K562 (cell line): ENCODE measurements at regions not wholly inside any gene's neighbourhood (a gene's known extent, or its start where the extent isn't known, plus 50 kb on each side); places are given as distances from the start of the nearest gene placed in this dataset.

ENCODE experiments used
- ATAC-seq: fragments of 200-7000 bp; cut with Tn5 transposase; 3 replicates; pipeline ENCODE4 v1.9.1; 2020; ENCODE audit warnings: moderate library complexity
- BruUV-seq: library from RNA; stranded (reverse); fragments of 400-500 nt; replicated peaks from 2 replicates; lab custom pipeline; 2021; lab: Mats Ljungman, UMichigan
- CTCF ChIA-PET: fragments of 300-600 bp; formaldehyde crosslinking; extraction: SDS; loops from one replicate; lab custom pipeline; 2021; ENCODE audit warnings: low intra/inter-chr PET ratio; lab: Yijun Ruan, JAX
- POLR2A ChIA-PET: fragments of 300-600, 350-650 bp; sonication (Branson Sonifier 250); formaldehyde crosslinking; extraction: SDS; loops from one replicate; lab custom pipeline; 2021; ENCODE audit warnings: antibody characterized with exemption, inconsistent platforms; lab: Yijun Ruan, JAX
- DNase-seq, 4 experiments: peaks; one replicate each; pipeline versions ENCODE4 v3.0.0 to v3.0.0-alpha.2; 2011 to 2018; ENCODE audit warnings: low spot score in 3 of 4, mixed read lengths in 3 of 4; ENCODE audit errors: extremely low read depth in 1 of 4
- FAIRE-seq: peaks from 2 replicates; lab custom pipeline; 2011; peaks lifted over from hg19 to GRCh38; lab: Jason Lieb, UNC
- H2AFZ ChIP-seq: 2 replicates; pipeline ENCODE4 v1.6.0; 2011; ENCODE audit warnings: low read depth, low read length, control low read depth, inconsistent platforms
- H3K27ac ChIP-seq: fragments of 200-600 bp; 3 replicates; pipeline ENCODE4 v1.8.0; 2011; ENCODE audit warnings: low read depth, mild to moderate bottlenecking, control low read depth, inconsistent platforms, low read length, moderate library complexity, mixed read lengths; ENCODE audit errors: extremely low read depth
- H3K27me3 ChIP-seq, 2 experiments: fragments of 300-600 bp in 1 of 2; 2 replicates in 1 of 2; 3 replicates in 1 of 2; pipeline versions ENCODE4 v1.6.0 to v1.8.0; 2011; ENCODE audit warnings: inconsistent platforms in 2 of 2, low read length in 2 of 2, mild to moderate bottlenecking in 1 of 2, mixed read lengths in 1 of 2, moderate library complexity in 1 of 2; ENCODE audit not compliant: control insufficient read depth in 2 of 2, insufficient read depth in 2 of 2
- H3K36me3 ChIP-seq: fragments of 300-600 bp; 3 replicates; pipeline ENCODE4 v1.8.0; 2011; ENCODE audit warnings: mild to moderate bottlenecking, low read length, inconsistent platforms; ENCODE audit not compliant: control insufficient read depth, insufficient read depth
- H3K4me1 ChIP-seq, 2 experiments: fragments of 200-600 bp in 1 of 2; replicated peaks in 1 of 2; 2 replicates in 1 of 2; 3 replicates in 1 of 2; pipeline versions ENCODE4 v1.5.1 to v1.8.0; 2011; ENCODE audit warnings: inconsistent platforms in 2 of 2, low read length in 2 of 2, mild to moderate bottlenecking in 1 of 2, mixed read lengths in 1 of 2, moderate library complexity in 1 of 2; ENCODE audit not compliant: control insufficient read depth in 2 of 2, insufficient read depth in 2 of 2
- H3K4me2 ChIP-seq: 2 replicates; pipeline ENCODE4 v1.6.1; 2011; ENCODE audit warnings: low read length, control low read depth, inconsistent platforms, mixed read lengths; ENCODE audit not compliant: insufficient read depth
- H3K4me3 ChIP-seq: fragments of 200-600 bp; sonication (generic), shearing (Covaris generic); 2 replicates; pipeline ENCODE4 v1.5.1; 2016; ENCODE audit warnings: control low read depth, inconsistent platforms
- H3K79me2 ChIP-seq: fragments of 200-600 bp; 3 replicates; pipeline ENCODE4 v1.8.0; 2011; ENCODE audit warnings: low read length, inconsistent platforms; ENCODE audit not compliant: control insufficient read depth, insufficient read depth
- H3K9ac ChIP-seq, 2 experiments: 2 replicates each; pipeline versions ENCODE4 v1.6.0 to v1.6.1; 2011; ENCODE audit warnings: low read depth in 2 of 2, low read length in 2 of 2, control low read depth in 1 of 2, inconsistent platforms in 1 of 2, mild to moderate bottlenecking in 1 of 2, mixed read lengths in 1 of 2; ENCODE audit not compliant: insufficient read depth in 1 of 2
- H3K9me1 ChIP-seq: one replicate; pipeline ENCODE4 v1.6.0; 2011; ENCODE audit warnings: inconsistent platforms, mild to moderate bottlenecking, low read length, moderate library complexity; ENCODE audit not compliant: control insufficient read depth, insufficient read depth
- H3K9me3 ChIP-seq: replicated peaks from 2 replicates; pipeline ENCODE4 v1.5.1; 2011; ENCODE audit warnings: low read depth, low read length, inconsistent platforms; ENCODE audit not compliant: control insufficient read depth, insufficient read depth
- H4K20me1 ChIP-seq: replicated peaks from 2 replicates; pipeline ENCODE4 v1.6.1; 2011; ENCODE audit warnings: low read length, inconsistent platforms, mixed read lengths; ENCODE audit not compliant: control insufficient read depth, insufficient read depth
- FOXJ3 ChIP-seq: sonication (generic); formaldehyde crosslinking; IDR thresholded peaks from 2 replicates; pipeline ENCODE4 v1.4.0; 2020; ENCODE audit warnings: mild to moderate bottlenecking, missing genetic modification reagents
- GTF3C2 ChIP-seq: IDR thresholded peaks from 3 replicates; pipeline ENCODE4 v1.6.1; 2011; ENCODE audit warnings: borderline replicate concordance, mild to moderate bottlenecking, moderate library complexity; ENCODE audit not compliant: insufficient read length; ENCODE audit errors: extremely low read depth
- MYNN ChIP-seq, 2 experiments: sonication (generic); formaldehyde crosslinking in 1 of 2; IDR thresholded peaks; 2 replicates each; pipeline versions ENCODE4 v1.5.0 to v1.6.1; 2016 to 2020; ENCODE audit warnings: antibody characterized with exemption in 1 of 2, missing genetic modification reagents in 1 of 2
- POU5F1 ChIP-seq: fragments of 150-350 bp; IDR thresholded peaks from 2 replicates; pipeline ENCODE4 v1.6.1; 2014; ENCODE audit warnings: borderline replicate concordance, low read length, low read depth, mild to moderate bottlenecking; ENCODE audit not compliant: partially characterized antibody
- TAF7 ChIP-seq: fragments of 450-650 bp; IDR thresholded peaks from 2 replicates; pipeline ENCODE4 v1.6.1; 2016; ENCODE audit warnings: missing genetic modification characterization, missing compliant biosample characterization
- TEAD2 ChIP-seq: fragments of 450-650 bp; IDR thresholded peaks from 2 replicates; pipeline ENCODE4 v1.6.1; 2016; ENCODE audit warnings: missing genetic modification characterization, control low read depth, missing compliant biosample characterization
- ZNF431 ChIP-seq: sonication (generic); formaldehyde crosslinking; IDR thresholded peaks from 2 replicates; pipeline ENCODE4 v1.8.0; 2022; ENCODE audit warnings: mild to moderate bottlenecking, missing genetic modification reagents
- ZNF609 ChIP-seq: sonication (generic); formaldehyde crosslinking; IDR thresholded peaks from 2 replicates; pipeline ENCODE4 v1.8.1; 2023; ENCODE audit warnings: missing genetic modification reagents, mild to moderate bottlenecking, borderline replicate concordance
- WGBS: fragments of 100-300 bp; shearing (Covaris generic); methylation state at CpG from one replicate; pipeline ENCODE4 v1.1.6; 2016; ENCODE audit warnings: low coverage, mixed read lengths; ENCODE audit not compliant: insufficient coverage; ENCODE audit errors: missing lambda C conversion rate; 5-methylcytosine and 5-hydroxymethylcytosine counted together
- in situ Hi-C: fragments of 300-500 bp; cut with MboI; formaldehyde crosslinking; loops from 4 replicates; pipeline ENCODE4 v1.15.0; 2018; ENCODE audit warnings: inconsistent platforms, mixed read lengths
- intact Hi-C: fragments of 100-400 bp; cut with micrococcal nuclease; formaldehyde crosslinking; loops from 2 replicates; pipeline ENCODE4 v1.14.2; 2022
- TF ChIP-seq, protein P1 (sequence below): fragments of 450-650 bp; formaldehyde crosslinking; conservative IDR thresholded peaks from 2 replicates; pipeline ENCODE4 v1.4.0; 2022; ENCODE audit warnings: mild to moderate bottlenecking, missing genetic modification characterization

GRCh38 chr15:88365124-88365523, 102.1 kb downstream of the MRPL46 start:
- ATAC-seq (no peak), DNase-seq (no peak)
- H2AFZ ChIP-seq, result no peak overlapping the region
- no peaks in the 10 kb centered on the region for H3K36me3 ChIP-seq
- in situ Hi-C loops, result no loop called here
- H3K79me2 ChIP-seq, result no peaks in the 10 kb centered on the region
- no TSS peak for BruUV-seq
- no peaks in the 10 kb centered on the region for H3K9me3 ChIP-seq
- CTCF ChIA-PET, result no interaction called here
- H3K27me3 ChIP-seq, result peaks cover 0 to 11% of the 10 kb centered on the region in 2 experiments; a peak in 2 of 5 replicates
- no peak for TF ChIP-seq POU5F1
- no peak for TF ChIP-seq FOXJ3 (CRISPR knock-in tag)
- no peak for TF ChIP-seq ZNF609 (CRISPR knock-in tag)
- no peak for TF ChIP-seq TAF7 (tag)
- TF ChIP-seq, protein P1, sequence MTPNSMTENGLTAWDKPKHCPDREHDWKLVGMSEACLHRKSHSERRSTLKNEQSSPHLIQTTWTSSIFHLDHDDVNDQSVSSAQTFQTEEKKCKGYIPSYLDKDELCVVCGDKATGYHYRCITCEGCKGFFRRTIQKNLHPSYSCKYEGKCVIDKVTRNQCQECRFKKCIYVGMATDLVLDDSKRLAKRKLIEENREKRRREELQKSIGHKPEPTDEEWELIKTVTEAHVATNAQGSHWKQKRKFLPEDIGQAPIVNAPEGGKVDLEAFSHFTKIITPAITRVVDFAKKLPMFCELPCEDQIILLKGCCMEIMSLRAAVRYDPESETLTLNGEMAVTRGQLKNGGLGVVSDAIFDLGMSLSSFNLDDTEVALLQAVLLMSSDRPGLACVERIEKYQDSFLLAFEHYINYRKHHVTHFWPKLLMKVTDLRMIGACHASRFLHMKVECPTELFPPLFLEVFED (CRISPR knock-in tag), result no peak
- no peak for TF ChIP-seq TEAD2
- TF ChIP-seq ZNF431 (CRISPR knock-in tag), result no peak
- no peak for TF ChIP-seq GTF3C2
- TF ChIP-seq MYNN (IDR thresholded peaks at IDR 0.05), result no peak
- no peak for TF ChIP-seq MYNN (CRISPR knock-in tag; IDR thresholded peaks at IDR 0.05)
- TF ChIP-seq, all 486 proteins: peak for 0
- no peak for FAIRE-seq
- H3K27ac ChIP-seq, result no peak overlapping the region
- H3K4me1 ChIP-seq, result no peaks in the 10 kb centered on the region; a peak in 1 of 5 replicates
- POLR2A ChIA-PET, result no interaction called here
- no peaks in the 10 kb centered on the region for H3K9me1 ChIP-seq
- no peak overlapping the region for H3K9ac ChIP-seq
- 3% methylated on average over 7 of the region's 10 CpGs for WGBS
- H4K20me1 ChIP-seq, result no peaks in the 10 kb centered on the region
- H3K4me3 ChIP-seq, result no peak overlapping the region
- intact Hi-C loops, result no loop called here
- H3K4me2 ChIP-seq, result no peak overlapping the region
